GM18511 (cell line): ENCODE measurements at regions not wholly inside any gene's neighbourhood (a gene's known extent, or its start where the extent isn't known, plus 50 kb on each side); places are given as distances from the start of the nearest gene placed in this dataset.
A peak's percentile ranks its signal among the peaks of the same experiment; 100 is the strongest.

ENCODE experiments used
- ATAC-seq: cut with Tn5 transposase; IDR thresholded peaks from one replicate; pipeline ENCODE4 v1.9.1; 2021; ENCODE audit warnings: mild to moderate bottlenecking, moderate library complexity; ENCODE audit not compliant: unreplicated experiment

GRCh38 chr4:20352163-20352431 is 100.4 kb downstream of the SLIT2 start:
- no peak for ATAC-seq

GRCh38 chr4:20353646-20354045 is 101.9 kb downstream of the SLIT2 start:
- no peak for ATAC-seq

DNA sequence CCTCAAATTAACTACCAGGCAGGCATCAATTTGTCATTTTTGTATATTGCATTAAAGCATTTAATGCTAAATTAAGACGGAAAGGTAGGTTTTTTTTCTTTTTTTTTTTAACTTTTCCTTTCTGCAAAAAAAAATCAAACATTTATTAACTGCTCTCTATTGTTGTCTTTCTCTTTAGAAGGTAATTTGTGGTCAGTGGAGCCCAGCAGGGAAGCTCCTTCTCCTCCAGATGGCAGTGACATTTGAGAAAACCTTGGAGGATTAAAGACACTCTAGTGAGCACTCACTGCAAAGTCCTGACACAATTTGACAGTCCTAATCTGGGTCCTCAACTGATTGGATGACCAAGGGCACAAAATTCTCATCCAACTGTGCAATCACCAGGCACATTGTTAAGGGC is 102.4 kb downstream of the SLIT2 start:
- ATAC-seq: no peak

DNA sequence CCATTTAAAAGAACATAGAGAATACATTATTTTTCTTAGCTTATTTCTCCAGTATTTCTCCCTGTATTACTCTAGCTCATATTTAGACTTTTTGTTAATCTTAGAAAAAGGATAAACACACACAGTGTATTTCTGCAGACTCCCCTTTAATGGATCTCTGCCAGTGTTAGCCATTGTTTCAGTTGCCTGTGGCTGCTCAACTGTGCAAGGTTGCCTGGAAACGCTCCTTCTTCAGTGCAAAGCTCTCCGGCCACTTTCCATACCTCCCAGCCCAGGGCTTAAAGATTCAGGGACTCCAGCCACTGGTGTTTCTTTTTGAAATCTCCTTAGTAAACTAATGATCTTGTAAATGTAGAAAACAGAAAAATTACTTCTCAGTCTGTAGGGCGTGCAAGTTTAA is 104.9 kb downstream of the SLIT2 start:
- no peak for ATAC-seq

DNA sequence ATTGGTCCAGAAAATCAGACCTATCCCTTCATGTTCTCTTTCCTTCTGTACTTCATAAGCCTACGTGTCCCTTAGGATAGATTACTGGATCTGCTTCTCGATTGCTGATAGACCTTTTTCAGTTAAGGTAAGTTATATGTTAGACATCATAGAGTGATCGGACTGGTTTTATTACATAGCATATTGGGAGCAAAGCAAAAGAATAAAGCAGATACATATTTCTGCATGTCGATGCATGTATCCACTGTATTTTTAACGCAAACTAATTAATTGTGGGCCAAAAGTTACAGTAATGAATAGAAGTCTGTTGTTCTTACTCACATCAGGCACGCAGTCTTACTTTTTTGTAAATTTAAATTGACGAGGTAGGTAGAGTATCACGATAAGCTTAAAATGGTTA is 106.4 kb downstream of the SLIT2 start:
- no peak for ATAC-seq

GRCh38 chr4:20359692-20360091 is 108.0 kb downstream of the SLIT2 start:
- peak; percentile 86 for ATAC-seq

GRCh38 chr4:20362148-20362547 is 110.4 kb downstream of the SLIT2 start:
- no peak for ATAC-seq

GRCh38 chr4:20364969-20365368 is 113.3 kb downstream of the SLIT2 start:
- no peak for ATAC-seq

- ATAC-seq: no peak
These were observed 115.7 kb downstream of the SLIT2 start for GRCh38 chr4:20367446-20367845.

DNA sequence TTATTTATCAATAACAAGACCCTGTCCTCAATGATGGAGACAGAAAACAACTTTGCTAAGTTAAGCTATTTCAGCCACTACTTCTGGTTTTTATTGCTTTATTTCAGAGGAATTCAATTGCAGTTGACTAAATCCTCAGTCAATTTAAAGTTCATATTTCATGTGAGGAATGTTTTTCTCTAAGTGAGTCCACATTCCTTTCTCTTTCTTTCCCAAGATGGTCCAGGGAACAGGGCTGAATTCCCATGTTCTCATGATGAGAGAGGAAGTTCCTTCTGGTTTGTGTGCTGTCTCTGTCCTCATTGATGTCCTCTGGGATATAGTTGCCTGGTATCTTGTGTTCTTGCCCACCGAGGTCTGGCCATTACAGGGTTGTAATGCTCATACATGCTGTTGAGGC is 117.2 kb downstream of the SLIT2 start:
- no peak for ATAC-seq

DNA sequence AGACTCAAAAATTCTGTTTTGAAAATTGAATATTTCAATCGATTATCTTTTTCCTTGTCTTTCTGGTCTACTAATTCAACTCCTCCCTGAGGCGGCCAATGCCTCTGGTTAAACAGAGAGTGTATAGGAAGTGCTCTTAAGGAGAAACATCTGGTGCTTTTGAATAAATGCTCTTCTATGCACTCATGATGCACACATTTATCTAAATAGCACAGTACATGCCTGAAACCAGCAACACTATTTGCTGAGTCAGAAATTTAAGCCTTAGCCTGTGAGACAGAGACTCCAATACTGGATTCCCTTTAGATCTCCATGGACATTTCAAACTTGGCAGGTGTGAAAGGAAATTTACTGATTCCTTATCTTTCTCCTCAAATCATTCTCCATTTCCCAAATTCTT is 118.6 kb downstream of the SLIT2 start:
- ATAC-seq: no peak

- ATAC-seq: no peak
These were observed 124.4 kb downstream of the SLIT2 start for GRCh38 chr4:20376070-20376469.

GRCh38 chr4:20378181-20378580 is 126.5 kb downstream of the SLIT2 start:
- ATAC-seq: no peak

DNA sequence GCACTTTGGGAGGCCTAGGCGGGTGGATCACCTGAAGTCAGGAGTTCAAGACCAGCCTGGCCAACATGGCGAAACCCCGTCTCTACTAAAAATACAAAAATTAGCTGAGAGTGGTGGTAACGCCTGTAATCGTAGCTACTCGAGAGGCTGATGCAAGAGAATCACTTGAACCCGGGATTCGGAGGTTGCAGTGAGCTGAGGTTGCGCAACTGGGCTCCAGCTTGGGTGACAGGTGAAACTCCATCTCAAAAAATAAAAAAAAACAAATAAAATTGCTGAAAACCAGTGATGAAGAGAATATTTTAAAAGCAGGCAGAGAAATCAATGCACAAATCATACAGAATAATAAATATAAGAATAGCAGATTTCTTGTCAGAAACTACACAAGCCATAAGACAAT is 129.3 kb downstream of the SLIT2 start:
- ATAC-seq: no peak

GRCh38 chr4:20383283-20383682 is 131.6 kb downstream of the SLIT2 start:
- no peak for ATAC-seq

GRCh38 chr4:20383969-20384368 is 132.3 kb downstream of the SLIT2 start:
- ATAC-seq: no peak

GRCh38 chr4:20384456-20384855 is 132.8 kb downstream of the SLIT2 start:
- no peak for ATAC-seq

DNA sequence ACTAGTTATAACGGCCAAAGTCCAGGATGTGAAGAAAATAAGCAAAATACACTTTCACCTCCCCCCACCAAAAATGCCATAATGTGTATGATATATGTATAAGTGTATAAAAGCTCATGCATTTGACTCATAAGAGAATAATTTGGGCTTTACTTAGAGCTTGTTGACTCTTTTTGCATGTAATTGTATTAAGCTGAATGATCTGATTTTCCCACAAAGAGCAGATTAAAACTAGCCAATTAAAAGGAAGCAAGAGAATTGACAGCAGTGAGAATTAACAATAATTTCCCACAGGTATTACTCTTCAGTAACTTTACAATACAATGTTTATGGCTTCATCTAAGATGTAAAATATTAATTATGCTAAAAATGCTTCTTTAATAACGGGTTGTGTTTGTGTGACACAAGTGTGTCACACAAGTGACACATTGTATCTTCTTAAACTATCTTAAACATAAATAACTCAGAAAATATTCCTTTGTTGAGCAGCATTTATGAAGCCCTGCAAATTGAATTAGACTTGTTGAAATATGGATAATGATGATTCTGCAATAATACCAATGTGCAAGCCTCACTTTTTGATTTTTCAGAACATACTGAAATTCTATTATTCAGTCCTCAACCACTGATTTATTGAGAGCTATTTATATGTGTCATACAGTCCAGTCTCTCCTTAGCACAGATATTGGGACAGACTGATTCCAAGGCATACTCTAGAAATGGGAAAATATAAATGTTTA is 134.5 kb downstream of the SLIT2 start:
- no peak for ATAC-seq

DNA sequence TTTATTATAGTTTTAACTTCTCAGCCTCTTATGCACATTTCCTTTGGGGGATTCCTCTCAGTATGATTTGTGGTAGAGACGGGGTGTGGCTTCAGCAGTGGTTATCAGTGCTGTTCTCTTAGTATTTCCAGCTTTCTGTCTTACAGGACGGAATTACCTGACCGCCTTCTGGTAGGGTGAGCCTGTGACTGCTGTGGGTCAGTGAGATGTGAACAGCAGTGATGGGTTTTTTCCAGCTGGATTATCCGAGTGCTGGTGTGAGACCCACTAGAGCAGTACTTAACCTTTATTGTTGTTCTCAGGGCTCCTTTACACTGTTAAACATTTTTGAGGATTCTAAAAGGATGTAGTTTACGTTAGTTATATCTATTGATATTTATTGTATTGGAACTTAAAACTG is 135.2 kb downstream of the SLIT2 start:
- no peak for ATAC-seq

DNA sequence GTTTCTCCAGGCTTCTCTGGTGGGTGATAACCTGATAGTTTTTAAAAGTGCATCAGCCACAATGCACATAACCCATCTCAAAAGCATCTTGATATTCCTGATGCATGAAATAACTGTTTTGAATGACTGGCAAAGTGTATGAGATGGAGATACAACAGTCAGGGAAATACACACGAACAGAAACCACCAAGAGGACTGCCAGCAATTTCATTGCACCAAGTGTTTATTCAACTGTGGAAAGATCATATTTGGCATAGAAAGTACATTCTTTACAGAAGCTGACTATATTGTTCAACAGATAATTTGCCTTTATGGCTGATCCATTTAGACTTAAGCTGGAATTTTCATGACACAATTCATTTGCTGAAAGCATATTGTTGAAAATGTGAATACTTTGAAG is 139.5 kb downstream of the SLIT2 start:
- ATAC-seq: no peak

DNA sequence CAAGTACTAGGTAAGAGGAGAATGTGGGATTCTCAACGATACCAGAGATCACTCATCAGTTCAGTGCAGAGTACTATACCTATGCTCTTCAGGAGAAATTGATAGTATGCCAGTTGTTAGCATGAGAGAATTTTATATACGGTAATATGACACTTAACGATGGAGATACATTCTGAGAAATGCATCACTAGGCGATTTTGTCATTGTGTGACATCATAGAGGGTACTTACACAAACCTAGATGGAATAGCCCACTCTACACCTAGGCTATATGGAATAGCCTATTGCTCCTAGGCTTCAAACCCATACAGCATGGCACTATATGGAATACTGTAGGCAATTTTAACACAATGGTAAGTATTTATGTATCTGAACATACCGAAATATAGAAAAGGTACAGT is 140.2 kb downstream of the SLIT2 start:
- no peak for ATAC-seq

DNA sequence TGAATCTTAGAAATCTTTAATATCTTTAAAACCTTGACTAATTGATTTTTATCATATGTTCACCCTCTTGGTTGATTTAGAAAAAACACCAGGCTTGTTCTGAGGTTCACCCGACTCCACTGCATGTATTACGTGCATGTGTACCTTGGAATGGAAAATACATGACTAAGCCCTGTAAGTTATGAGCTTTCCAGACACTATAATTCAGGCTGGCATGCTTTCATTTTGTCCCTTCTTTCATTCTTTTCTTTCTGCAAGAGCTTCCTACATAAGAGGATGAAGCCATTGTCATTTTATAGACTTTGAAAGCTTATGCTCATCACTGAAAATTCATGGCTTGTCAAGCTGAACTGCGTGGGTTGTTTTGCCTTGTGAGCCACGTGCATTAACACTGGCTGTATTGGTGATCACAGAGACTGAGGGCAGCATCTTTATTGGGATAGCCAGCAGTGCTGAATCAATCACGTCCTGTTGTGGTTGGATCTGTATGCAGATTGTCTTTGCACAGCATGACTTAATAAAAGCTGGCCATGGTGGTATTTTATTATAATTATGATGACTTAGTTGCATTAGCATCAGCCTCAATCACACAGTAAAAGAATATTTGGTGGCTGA is 141.9 kb downstream of the SLIT2 start:
- ATAC-seq: no peak

GRCh38 chr4:20394512-20394911 is 142.8 kb downstream of the SLIT2 start:
- ATAC-seq: no peak
